Glutamatergic neuron (in vitro differentiated cells): ENCODE measurements at regions not wholly inside any gene's neighbourhood (a gene's known extent, or its start where the extent isn't known, plus 50 kb on each side); places are given as distances from the start of the nearest gene placed in this dataset.

Source experiments
- DNase-seq: peaks from one replicate; pipeline ENCODE4 v3.0.0; 2022
- H3K27ac Mint-ChIP-seq: one replicate; pipeline ENCODE4 v1.8.0; 2020; ENCODE audit warnings: mild to moderate bottlenecking, mixed read lengths, inconsistent platforms; ENCODE audit not compliant: unreplicated experiment
- H3K27me3 Mint-ChIP-seq: one replicate; pipeline ENCODE4 v1.8.0; 2020; ENCODE audit warnings: mild to moderate bottlenecking, moderate library complexity, mixed read lengths, inconsistent platforms; ENCODE audit not compliant: unreplicated experiment
- H3K36me3 Mint-ChIP-seq: one replicate; pipeline ENCODE4 v1.8.0; 2020; ENCODE audit warnings: mild to moderate bottlenecking, mixed read lengths, inconsistent platforms; ENCODE audit not compliant: unreplicated experiment
- H3K4me1 Mint-ChIP-seq: one replicate; pipeline ENCODE4 v1.8.0; 2020; ENCODE audit warnings: mild to moderate bottlenecking, low read depth, mixed read lengths, inconsistent platforms; ENCODE audit not compliant: unreplicated experiment
- H3K4me3 Mint-ChIP-seq: one replicate; pipeline ENCODE4 v1.8.0; 2020; ENCODE audit warnings: mild to moderate bottlenecking, mixed read lengths, inconsistent platforms; ENCODE audit not compliant: unreplicated experiment
- H3K9me3 Mint-ChIP-seq: one replicate; pipeline ENCODE4 v1.8.0; 2020; ENCODE audit warnings: mild to moderate bottlenecking, moderate library complexity, mixed read lengths, inconsistent platforms; ENCODE audit not compliant: unreplicated experiment
- TF ChIP-seq, protein P1 (sequence below): fragments of 200-600 bp; sonication (generic); IDR thresholded peaks from one replicate; pipeline ENCODE4 v1.5.0; 2021; ENCODE audit not compliant: partially characterized antibody, unreplicated experiment

DNA sequence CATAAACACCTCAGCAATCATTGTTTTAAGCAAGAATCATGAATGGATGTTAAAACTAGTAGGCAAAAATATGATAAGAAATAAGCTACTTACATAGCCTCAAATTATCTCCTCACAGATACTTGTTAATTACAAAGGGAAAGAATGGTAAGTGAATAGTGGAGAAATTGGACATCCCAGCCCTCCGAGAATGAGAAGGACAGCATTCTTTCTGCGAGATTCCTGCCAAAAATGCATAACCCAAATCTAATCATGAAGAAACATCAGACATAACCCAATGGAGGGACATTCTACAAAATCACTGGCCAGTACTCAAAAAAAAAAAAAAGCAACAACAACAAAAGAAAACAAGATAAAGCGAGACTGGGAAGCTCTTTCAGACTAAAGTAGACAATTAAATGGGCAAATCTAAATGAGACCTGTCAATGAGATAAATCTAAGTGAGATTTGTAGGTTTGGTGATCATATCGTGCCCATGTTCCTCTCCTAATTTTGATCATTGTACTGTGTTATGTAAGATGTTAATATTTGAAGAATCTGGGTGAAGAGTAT, 57.9 kb upstream of the GLI2 start:
- Mint-ChIP-seq H3K4me1 (peaks cover 2% of the 10 kb centered on the region), H3K27me3 (peaks cover 3% of the 10 kb centered on the region), H3K4me3 (no peak overlapping the region), H3K27ac (no peak overlapping the region), H3K36me3 (no peaks in the 10 kb centered on the region), H3K9me3 (peaks cover 11% of the 10 kb centered on the region)
- DNase-seq, result no peak
- TF ChIP-seq, protein P1, sequence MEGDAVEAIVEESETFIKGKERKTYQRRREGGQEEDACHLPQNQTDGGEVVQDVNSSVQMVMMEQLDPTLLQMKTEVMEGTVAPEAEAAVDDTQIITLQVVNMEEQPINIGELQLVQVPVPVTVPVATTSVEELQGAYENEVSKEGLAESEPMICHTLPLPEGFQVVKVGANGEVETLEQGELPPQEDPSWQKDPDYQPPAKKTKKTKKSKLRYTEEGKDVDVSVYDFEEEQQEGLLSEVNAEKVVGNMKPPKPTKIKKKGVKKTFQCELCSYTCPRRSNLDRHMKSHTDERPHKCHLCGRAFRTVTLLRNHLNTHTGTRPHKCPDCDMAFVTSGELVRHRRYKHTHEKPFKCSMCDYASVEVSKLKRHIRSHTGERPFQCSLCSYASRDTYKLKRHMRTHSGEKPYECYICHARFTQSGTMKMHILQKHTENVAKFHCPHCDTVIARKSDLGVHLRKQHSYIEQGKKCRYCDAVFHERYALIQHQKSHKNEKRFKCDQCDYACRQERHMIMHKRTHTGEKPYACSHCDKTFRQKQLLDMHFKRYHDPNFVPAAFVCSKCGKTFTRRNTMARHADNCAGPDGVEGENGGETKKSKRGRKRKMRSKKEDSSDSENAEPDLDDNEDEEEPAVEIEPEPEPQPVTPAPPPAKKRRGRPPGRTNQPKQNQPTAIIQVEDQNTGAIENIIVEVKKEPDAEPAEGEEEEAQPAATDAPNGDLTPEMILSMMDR, result no peak

DNA sequence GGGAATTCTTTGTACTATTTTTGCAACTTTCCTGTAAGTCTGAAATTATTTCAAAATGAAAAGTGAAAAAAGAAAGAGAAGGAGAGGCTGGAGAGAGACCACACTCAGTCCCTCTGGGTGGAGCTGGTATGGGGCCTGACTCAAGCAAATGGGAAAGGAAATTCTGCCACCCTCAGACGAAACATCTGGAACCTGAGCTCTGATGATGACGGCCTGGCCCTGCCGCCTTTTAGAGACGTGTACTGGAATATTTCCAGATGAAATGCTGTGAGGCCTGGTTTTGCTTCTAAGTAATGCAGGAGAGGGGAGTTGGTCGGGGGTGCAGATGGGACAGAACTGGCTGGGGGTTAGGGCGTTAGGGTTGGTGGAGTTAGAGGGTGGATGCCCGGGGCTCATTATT, 57.4 kb upstream of the GLI2 start:
- Mint-ChIP-seq H3K27me3 (peaks cover 3% of the 10 kb centered on the region), H3K9me3 (peaks cover 11% of the 10 kb centered on the region), H3K36me3 (no peaks in the 10 kb centered on the region), H3K4me1 (peaks cover 3% of the 10 kb centered on the region), H3K27ac (no peak overlapping the region), H3K4me3 (no peak overlapping the region)
- no peak for DNase-seq
- TF ChIP-seq, protein P1, result no peak

DNA sequence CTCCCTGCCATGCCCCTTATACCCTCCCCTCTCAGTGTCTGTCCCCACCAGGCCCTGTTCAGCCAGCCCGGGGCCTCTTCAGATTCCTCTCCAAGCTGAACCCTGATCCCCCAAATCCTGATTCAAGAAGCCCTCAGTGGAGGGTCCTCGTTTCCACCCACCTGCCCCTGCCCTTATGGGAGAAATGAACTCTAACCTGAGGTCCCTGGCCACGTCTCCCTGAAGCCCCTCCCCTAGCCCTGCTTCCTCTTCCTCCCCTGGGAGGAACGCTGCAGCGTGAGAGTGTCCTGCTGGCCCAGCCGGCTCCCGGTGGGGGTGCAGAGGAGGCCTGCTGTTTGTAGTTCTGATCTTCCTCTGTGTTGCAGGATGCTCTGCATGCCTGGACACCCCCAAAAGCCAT, 56.7 kb upstream of the GLI2 start:
- H3K27ac Mint-ChIP-seq, result no peak overlapping the region
- H3K9me3 Mint-ChIP-seq, result peaks cover 11% of the 10 kb centered on the region
- peaks cover 3% of the 10 kb centered on the region for H3K27me3 Mint-ChIP-seq
- H3K36me3 Mint-ChIP-seq, result no peaks in the 10 kb centered on the region
- TF ChIP-seq, protein P1, result no peak
- DNase-seq, result no peak
- no peak overlapping the region for H3K4me3 Mint-ChIP-seq
- H3K4me1 Mint-ChIP-seq, result peaks cover 2% of the 10 kb centered on the region

DNA sequence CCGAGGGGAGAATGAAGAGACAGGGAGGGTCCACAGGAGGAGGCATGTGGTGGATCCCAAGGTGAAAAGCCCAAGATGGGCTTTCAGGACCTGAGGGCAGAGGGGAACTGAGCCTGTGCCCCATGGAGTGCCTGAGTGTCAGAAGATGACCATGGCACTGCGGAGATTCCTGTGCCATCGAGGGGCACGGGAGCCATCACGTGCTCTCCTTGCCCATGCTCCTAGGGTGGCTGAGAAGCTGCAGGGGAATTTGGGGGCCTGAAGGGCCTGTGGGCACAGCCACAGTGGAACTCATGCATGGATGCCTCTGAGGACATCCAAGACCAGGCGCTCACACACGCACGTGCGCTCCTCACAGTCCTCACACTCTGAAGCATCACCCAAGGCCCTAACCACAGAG, 56.1 kb upstream of the GLI2 start:
- Mint-ChIP-seq H3K4me3 (no peak overlapping the region), H3K9me3 (peaks cover 11% of the 10 kb centered on the region), H3K27me3 (peaks cover 3% of the 10 kb centered on the region), H3K4me1 (peaks cover 2% of the 10 kb centered on the region), H3K27ac (no peak overlapping the region), H3K36me3 (no peaks in the 10 kb centered on the region)
- TF ChIP-seq, protein P1, result no peak
- DNase-seq, result no peak

DNA sequence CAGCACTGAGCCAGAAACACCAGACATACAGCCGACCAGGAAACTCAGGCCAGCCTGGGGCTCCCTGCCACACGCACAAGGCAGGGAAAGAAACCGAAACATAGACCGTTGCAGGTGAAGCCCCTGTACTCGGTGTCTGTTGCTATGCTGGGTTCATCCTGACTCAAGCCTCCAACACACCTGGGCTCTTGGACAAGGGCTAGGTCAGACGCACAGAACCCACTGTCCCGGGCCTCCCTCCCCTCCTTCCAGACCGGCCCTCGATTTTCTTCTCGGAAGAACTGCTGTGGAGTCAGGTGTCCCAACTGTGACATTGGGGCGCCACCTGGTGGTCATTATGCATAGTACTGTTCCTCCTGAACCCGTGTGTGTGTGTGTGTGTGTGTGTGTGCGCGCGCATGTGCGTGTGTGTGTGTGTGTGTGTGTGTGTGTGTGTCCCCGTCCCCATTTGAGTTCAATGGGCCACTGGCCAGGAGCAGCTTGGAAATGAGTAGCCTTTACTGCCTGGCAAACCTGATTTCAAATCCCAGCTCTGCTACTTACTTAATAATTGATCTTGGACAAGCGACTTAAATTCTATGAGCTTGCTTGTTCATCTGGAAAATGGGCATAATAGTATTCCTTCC, 55.4 kb upstream of the GLI2 start:
- Mint-ChIP-seq H3K4me1 (peaks cover 2% of the 10 kb centered on the region), H3K9me3 (peaks cover 11% of the 10 kb centered on the region), H3K4me3 (peak overlapping the region; percentile 27)

More for the DNA sequence above, 55.4 kb upstream of the GLI2 start:
- DNase-seq, result peak; percentile 86
- H3K27ac Mint-ChIP-seq, result peak overlapping the region; percentile 78
- H3K27me3 Mint-ChIP-seq, result peaks cover 3% of the 10 kb centered on the region
- TF ChIP-seq, protein P1, result peak; percentile 63
- H3K36me3 Mint-ChIP-seq, result no peaks in the 10 kb centered on the region
